ENCODE measurements at regions not wholly inside any gene's neighbourhood (a gene's known extent, or its start where the extent isn't known, plus 50 kb on each side); places are given as distances from the start of the nearest gene placed in this dataset.
"Not testable (repeated sequence)": the region's sequence is repeated elsewhere in the genome, so short reads cannot be mapped to it uniquely, and the experiment has no call there.

- 71 to 86% methylated on average over 12 to 17 of the region's 17 CpGs for WGBS, 2 experiments (ENCODE audit: insufficient coverage in 1 of 2, insufficient read length in 1 of 2)
- Mint-ChIP-seq H3K27ac (no peak overlapping the region), H3K4me1 (no peaks in the 10 kb centered on the region), H3K27me3 (ENCODE audit: insufficient read depth) (no peaks in the 10 kb centered on the region), H3K9me3 (peaks cover 94% of the 10 kb centered on the region), H3K4me3 (no peak overlapping the region), H3K36me3 (ENCODE audit: low read depth) (peaks cover 3% of the 10 kb centered on the region)
- no peak overlapping the region for H3K4me3 ChIP-seq (ENCODE audit: low read length)
- H3K9me3 ChIP-seq (ENCODE audit: control insufficient read depth, low read length), result peaks cover 56% of the 10 kb centered on the region
- H3K4me1 ChIP-seq (ENCODE audit: control insufficient read depth, insufficient read depth, low read length), result no peaks in the 10 kb centered on the region
- no peaks in the 10 kb centered on the region for H3K36me3 ChIP-seq (ENCODE audit: control insufficient read depth, insufficient read depth, low read length)
- TF ChIP-seq CTCF (conservative IDR thresholded peaks at IDR 0.05), result no peak
- peak; percentile 47 for DNase-seq
- no peak overlapping the region for H3K27ac ChIP-seq (ENCODE audit: low read depth, low read length)
- H3K9ac ChIP-seq (ENCODE audit: extremely low read depth, low read length, poor library complexity, severe bottlenecking), result no peak overlapping the region
- peaks cover 12% of the 10 kb centered on the region for H3K27me3 ChIP-seq (ENCODE audit: control insufficient read depth, insufficient read depth, low read length, poor library complexity, severe bottlenecking)
Observed at GRCh38 chr2:89763254-89763580, 1071.7 kb downstream of the RPIA start.

GRCh38 chr2:89763581-89764485 lies 1072.4 kb downstream of the RPIA start:
- Mint-ChIP-seq H3K27ac (no peak overlapping the region), H3K27me3 (ENCODE audit: insufficient read depth) (no peaks in the 10 kb centered on the region), H3K4me3 (no peak overlapping the region), H3K9me3 (peaks cover 94% of the 10 kb centered on the region), H3K36me3 (ENCODE audit: low read depth) (peaks cover 3% of the 10 kb centered on the region), H3K4me1 (no peaks in the 10 kb centered on the region)
- H3K4me3 ChIP-seq (ENCODE audit: low read length), result no peak overlapping the region
- no peaks in the 10 kb centered on the region for H3K4me1 ChIP-seq (ENCODE audit: control insufficient read depth, insufficient read depth, low read length)
- peaks cover 57% of the 10 kb centered on the region for H3K9me3 ChIP-seq (ENCODE audit: control insufficient read depth, low read length)
- no peak for TF ChIP-seq CTCF (conservative IDR thresholded peaks at IDR 0.05)
- H3K9ac ChIP-seq (ENCODE audit: extremely low read depth, low read length, poor library complexity, severe bottlenecking), result no peak overlapping the region
- no peak overlapping the region for H3K27ac ChIP-seq (ENCODE audit: low read depth, low read length)
- WGBS, 2 experiments (ENCODE audit: insufficient coverage in 1 of 2, insufficient read length in 1 of 2), result 84 to 96% methylated on average over 9 to 28 of the region's 29 CpGs
- DNase-seq, result no peak
- H3K27me3 ChIP-seq (ENCODE audit: control insufficient read depth, insufficient read depth, low read length, poor library complexity, severe bottlenecking), result peaks cover 18% of the 10 kb centered on the region
- H3K36me3 ChIP-seq (ENCODE audit: control insufficient read depth, insufficient read depth, low read length), result no peaks in the 10 kb centered on the region

GRCh38 chr2:89764571-89765360 lies 1073.3 kb downstream of the RPIA start:
- not testable (repeated sequence) for H3K4me3 Mint-ChIP-seq; DNase-seq; H3K27me3 Mint-ChIP-seq (ENCODE audit: insufficient read depth); H3K27ac ChIP-seq (ENCODE audit: low read depth, low read length); H3K27ac Mint-ChIP-seq; H3K36me3 Mint-ChIP-seq (ENCODE audit: low read depth); H3K4me1 Mint-ChIP-seq; H3K4me3 ChIP-seq (ENCODE audit: low read length); H3K9ac ChIP-seq (ENCODE audit: extremely low read depth, low read length, poor library complexity, severe bottlenecking); H3K36me3 ChIP-seq (ENCODE audit: control insufficient read depth, insufficient read depth, low read length); H3K4me1 ChIP-seq (ENCODE audit: control insufficient read depth, insufficient read depth, low read length)
- H3K9me3 Mint-ChIP-seq, result peaks cover 92% of the 10 kb centered on the region
- H3K27me3 ChIP-seq (ENCODE audit: control insufficient read depth, insufficient read depth, low read length, poor library complexity, severe bottlenecking), result peaks cover 23% of the 10 kb centered on the region
- WGBS, 2 experiments (ENCODE audit: insufficient coverage in 1 of 2, insufficient read length in 1 of 2), result 83 to 88% methylated on average over 17 to 20 of the region's 20 CpGs
- peaks cover 64% of the 10 kb centered on the region for H3K9me3 ChIP-seq (ENCODE audit: control insufficient read depth, low read length)

GRCh38 chr2:89765361-89765718 lies 1073.9 kb downstream of the RPIA start:
- H3K4me1 ChIP-seq (ENCODE audit: control insufficient read depth, insufficient read depth, low read length); H3K4me1 Mint-ChIP-seq; H3K36me3 ChIP-seq (ENCODE audit: control insufficient read depth, insufficient read depth, low read length); DNase-seq; H3K4me3 Mint-ChIP-seq; H3K36me3 Mint-ChIP-seq (ENCODE audit: low read depth); H3K27me3 Mint-ChIP-seq (ENCODE audit: insufficient read depth); H3K4me3 ChIP-seq (ENCODE audit: low read length); H3K27ac Mint-ChIP-seq; H3K9ac ChIP-seq (ENCODE audit: extremely low read depth, low read length, poor library complexity, severe bottlenecking); H3K27ac ChIP-seq (ENCODE audit: low read depth, low read length): not testable (repeated sequence)
- peaks cover 92% of the 10 kb centered on the region for H3K9me3 Mint-ChIP-seq
- Histone ChIP-seq H3K9me3 (ENCODE audit: control insufficient read depth, low read length) (peaks cover 66% of the 10 kb centered on the region), H3K27me3 (ENCODE audit: control insufficient read depth, insufficient read depth, low read length, poor library complexity, severe bottlenecking) (peaks cover 23% of the 10 kb centered on the region)
- WGBS, 2 experiments (ENCODE audit: insufficient coverage in 1 of 2, insufficient read length in 1 of 2), result 86 to 90% methylated on average over 5 of the region's 5 CpGs

GRCh38 chr2:89766141-89766990 lies 1074.9 kb downstream of the RPIA start:
- not testable (repeated sequence) for H3K4me3 ChIP-seq (ENCODE audit: low read length); H3K36me3 ChIP-seq (ENCODE audit: control insufficient read depth, insufficient read depth, low read length); H3K4me1 Mint-ChIP-seq; H3K4me3 Mint-ChIP-seq; DNase-seq; H3K36me3 Mint-ChIP-seq (ENCODE audit: low read depth); H3K27ac ChIP-seq (ENCODE audit: low read depth, low read length); H3K27me3 Mint-ChIP-seq (ENCODE audit: insufficient read depth); H3K4me1 ChIP-seq (ENCODE audit: control insufficient read depth, insufficient read depth, low read length); H3K27ac Mint-ChIP-seq; H3K9ac ChIP-seq (ENCODE audit: extremely low read depth, low read length, poor library complexity, severe bottlenecking)
- peaks cover 23% of the 10 kb centered on the region for H3K27me3 ChIP-seq (ENCODE audit: control insufficient read depth, insufficient read depth, low read length, poor library complexity, severe bottlenecking)
- H3K9me3 Mint-ChIP-seq, result peaks cover 89% of the 10 kb centered on the region
- 81 to 85% methylated on average over 16 to 19 of the region's 19 CpGs for WGBS, 2 experiments (ENCODE audit: insufficient coverage in 1 of 2, insufficient read length in 1 of 2)
- peaks cover 61% of the 10 kb centered on the region for H3K9me3 ChIP-seq (ENCODE audit: control insufficient read depth, low read length)
